ENCODE measurements at regions not wholly inside any gene's neighbourhood (a gene's known extent, or its start where the extent isn't known, plus 50 kb on each side); places are given as distances from the start of the nearest gene placed in this dataset.
"Not testable (repeated sequence)": the region's sequence is repeated elsewhere in the genome, so short reads cannot be mapped to it uniquely, and the experiment has no call there.

DNA sequence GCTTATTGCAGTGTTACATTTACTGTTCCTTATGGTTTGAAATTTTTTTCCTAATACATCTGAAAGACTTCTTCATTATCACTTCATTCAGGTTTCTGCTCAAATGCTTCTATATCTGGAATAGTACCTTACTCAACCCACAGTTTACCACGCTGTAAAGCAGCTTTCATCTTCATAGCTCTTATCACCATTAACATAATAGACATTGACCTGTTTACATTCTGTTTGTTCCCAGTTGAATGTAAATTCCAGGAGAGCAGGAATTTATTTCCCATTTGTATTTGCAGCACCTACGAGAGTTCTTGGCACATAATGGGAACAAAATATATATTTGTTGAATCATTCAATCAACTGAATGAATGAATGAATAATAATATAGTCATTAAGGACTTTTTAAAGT lies 844.6 kb upstream of the ROBO1 start:
- no peak for DNase-seq
- Histone ChIP-seq H3K9me3 (replicated peaks in 1 of 3) (no peaks in the 10 kb centered on the region), H3K27ac (no peak overlapping the region), H3K36me3 (replicated peaks in 1 of 2) (no peaks in the 10 kb centered on the region), H3K4me1 (replicated peaks in 1 of 2) (no peaks in the 10 kb centered on the region), H3K4me3 (no peak overlapping the region), H3K27me3 (no peaks in the 10 kb centered on the region)
- WGBS, 4 donors: 37 to 48% (median 44%) methylated on average over 2 of the region's 2 CpGs
- TF ChIP-seq CTCF (IDR thresholded peaks at IDR 0.05): no peak
- no peak for TF ChIP-seq POLR2A (IDR thresholded peaks at IDR 0.05)
- intact Hi-C loops (cut with DNase I): no loop called here

DNA sequence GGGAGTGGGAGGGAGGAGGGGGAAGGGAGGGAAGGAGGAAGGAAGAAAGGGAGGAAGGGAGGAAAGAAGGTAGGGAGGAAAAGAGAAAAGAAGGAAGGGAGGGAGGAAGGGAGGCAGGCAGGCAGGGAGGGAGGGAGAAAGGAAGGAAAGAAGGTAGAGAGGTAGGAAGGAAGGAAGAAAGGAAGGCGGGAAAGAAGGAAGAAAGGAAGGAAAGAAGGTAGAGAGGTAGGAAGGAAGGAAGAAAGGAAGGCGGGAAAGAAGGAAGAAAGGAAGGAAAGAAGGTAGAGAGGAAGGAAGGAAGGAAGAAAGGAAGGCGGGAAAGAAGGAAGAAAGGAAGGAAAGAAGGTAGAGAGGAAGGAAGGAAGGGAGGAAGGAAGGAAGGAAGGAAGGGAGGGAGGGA lies 840.3 kb upstream of the ROBO1 start:
- DNase-seq; H3K27me3 ChIP-seq; H3K4me3 ChIP-seq; intact Hi-C loops (cut with DNase I); H3K9me3 ChIP-seq (replicated peaks in 1 of 3); H3K36me3 ChIP-seq (replicated peaks in 1 of 2); H3K27ac ChIP-seq; H3K4me1 ChIP-seq (replicated peaks in 1 of 2): not testable (repeated sequence)
- WGBS, 4 donors: 79 to 83% (median 80%) methylated on average over 3 of the region's 3 CpGs

- intact Hi-C loops (cut with DNase I): no loop called here
- Histone ChIP-seq H3K4me3 (no peak overlapping the region), H3K27me3 (no peaks in the 10 kb centered on the region), H3K4me1 (replicated peaks in 1 of 2) (no peaks in the 10 kb centered on the region), H3K36me3 (replicated peaks in 1 of 2) (no peaks in the 10 kb centered on the region), H3K27ac (no peak overlapping the region), H3K9me3 (replicated peaks in 1 of 3) (no peaks in the 10 kb centered on the region)
- no peak for DNase-seq
- 68 to 81% (median 73%) methylated on average over 4 of the region's 4 CpGs for WGBS, 4 donors
- TF ChIP-seq CTCF (IDR thresholded peaks at IDR 0.05): no peak
- no peak for TF ChIP-seq POLR2A (IDR thresholded peaks at IDR 0.05)
Observed at GRCh38 chr3:80606073-80606472, 838.3 kb upstream of the ROBO1 start.

- H3K4me1 ChIP-seq (replicated peaks in 1 of 2): no peaks in the 10 kb centered on the region
- no peak overlapping the region for H3K4me3 ChIP-seq
- DNase-seq: no peak
- no peaks in the 10 kb centered on the region for H3K36me3 ChIP-seq (replicated peaks in 1 of 2)
- H3K27me3 ChIP-seq: no peaks in the 10 kb centered on the region
- TF ChIP-seq POLR2A (IDR thresholded peaks at IDR 0.05) (no peak), CTCF (IDR thresholded peaks at IDR 0.05) (no peak)
- no peaks in the 10 kb centered on the region for H3K9me3 ChIP-seq (replicated peaks in 1 of 3)
- intact Hi-C loops (cut with DNase I): no loop called here
- no peak overlapping the region for H3K27ac ChIP-seq
Observed at GRCh38 chr3:80601479-80601878, 833.7 kb upstream of the ROBO1 start.

- no peak overlapping the region for H3K4me3 ChIP-seq
- no peak overlapping the region for H3K27ac ChIP-seq
- no peaks in the 10 kb centered on the region for H3K9me3 ChIP-seq (replicated peaks in 1 of 3)
- H3K36me3 ChIP-seq (replicated peaks in 1 of 2): no peaks in the 10 kb centered on the region
- intact Hi-C loops (cut with DNase I): no loop called here
- no peak for TF ChIP-seq CTCF (IDR thresholded peaks at IDR 0.05)
- TF ChIP-seq POLR2A (IDR thresholded peaks at IDR 0.05): no peak
- no peaks in the 10 kb centered on the region for H3K27me3 ChIP-seq
- no peak for DNase-seq
- 0 to 26% (median 14%) methylated on average over 1 of the region's 1 CpG for WGBS, 4 donors
- no peaks in the 10 kb centered on the region for H3K4me1 ChIP-seq (replicated peaks in 1 of 2)
Observed at GRCh38 chr3:80592792-80593191, 825.0 kb upstream of the ROBO1 start.
